GM23338 (cell line): ENCODE measurements at regions not wholly inside any gene's neighbourhood (a gene's known extent, or its start where the extent isn't known, plus 50 kb on each side); places are given as distances from the start of the nearest gene placed in this dataset.
A peak's percentile ranks its signal among the peaks of the same experiment; 100 is the strongest.

Experiments used
- ATAC-seq: fragments of 200-7000 bp; cut with Tn5 transposase; 3 replicates; pipeline ENCODE4 v1.9.1; 2020
- DNase-seq: peaks from one replicate; pipeline ENCODE4 v3.0.0-alpha.2; 2015; ENCODE audit warnings: low spot score
- H2AFZ ChIP-seq: fragments of 200-600 bp; sonication (generic); 2 replicates; pipeline ENCODE4 v1.8.0; 2016; ENCODE audit warnings: antibody characterized with exemption, mild to moderate bottlenecking, moderate library complexity
- H3F3A ChIP-seq: fragments of 200-600 bp; sonication (generic); replicated peaks from 2 replicates; pipeline ENCODE4 v1.8.0; 2017; ENCODE audit warnings: antibody characterized with exemption, mixed run types, low read depth
- H3K27ac ChIP-seq: fragments of 200-600 bp; sonication (generic); 2 replicates; pipeline ENCODE4 v1.6.1; 2016; ENCODE audit warnings: low read depth
- H3K27me3 ChIP-seq: fragments of 200-600 bp; sonication (generic); 2 replicates; pipeline ENCODE4 v1.8.0; 2016; ENCODE audit warnings: mild to moderate bottlenecking, mixed run types, moderate library complexity; ENCODE audit not compliant: insufficient read depth
- H3K36me3 ChIP-seq: fragments of 200-600 bp; sonication (generic); 2 replicates; pipeline ENCODE4 v1.8.0; 2016; ENCODE audit warnings: mild to moderate bottlenecking; ENCODE audit not compliant: insufficient read depth
- H3K4me1 ChIP-seq: fragments of 200-600 bp; sonication (generic); 2 replicates; pipeline ENCODE4 v1.8.0; 2016; ENCODE audit warnings: mild to moderate bottlenecking, moderate library complexity; ENCODE audit not compliant: insufficient read depth
- H3K4me2 ChIP-seq: fragments of 200-600 bp; sonication (generic); 2 replicates; pipeline ENCODE4 v1.7.1; 2017; ENCODE audit warnings: mixed run types
- H3K4me3 ChIP-seq: fragments of 200-600 bp; sonication (generic); 2 replicates; pipeline ENCODE4 v1.6.1; 2016; ENCODE audit warnings: mixed run types
- H3K79me2 ChIP-seq: fragments of 200-600 bp; sonication (generic); replicated peaks from 2 replicates; pipeline ENCODE4 v1.8.0; 2017; ENCODE audit warnings: mild to moderate bottlenecking; ENCODE audit not compliant: insufficient read depth
- H3K9me2 ChIP-seq: fragments of 200-600 bp; sonication (generic); 2 replicates; pipeline ENCODE4 v1.8.0; 2017; ENCODE audit not compliant: insufficient read depth
- H4K20me1 ChIP-seq: fragments of 200-600 bp; sonication (generic); replicated peaks from 2 replicates; pipeline ENCODE4 v1.8.0; 2017; ENCODE audit warnings: mild to moderate bottlenecking; ENCODE audit not compliant: insufficient read depth
- H3K27ac Mint-ChIP-seq: 2 replicates; pipeline ENCODE4 v1.8.0; 2020; ENCODE audit warnings: inconsistent platforms, mild to moderate bottlenecking, moderate library complexity, mixed read lengths
- H3K27me3 Mint-ChIP-seq: 3 replicates; pipeline ENCODE4 v1.8.0; 2022; ENCODE audit warnings: low read depth, mild to moderate bottlenecking, moderate library complexity, mixed read lengths, inconsistent platforms; ENCODE audit not compliant: insufficient read depth, poor library complexity
- H3K36me3 Mint-ChIP-seq: 3 replicates; pipeline ENCODE4 v1.8.0; 2021; ENCODE audit warnings: low read depth, mild to moderate bottlenecking, inconsistent platforms, moderate library complexity, mixed read lengths
- H3K4me1 Mint-ChIP-seq: 3 replicates; pipeline ENCODE4 v1.8.0; 2020; ENCODE audit warnings: mild to moderate bottlenecking, inconsistent platforms, mixed read lengths
- H3K4me3 Mint-ChIP-seq: 3 replicates; pipeline ENCODE4 v1.8.0; 2021; ENCODE audit warnings: moderate library complexity, mild to moderate bottlenecking, inconsistent platforms, mixed read lengths
- H3K9me3 Mint-ChIP-seq: 3 replicates; pipeline ENCODE4 v1.8.0; 2020; ENCODE audit warnings: moderate library complexity, mild to moderate bottlenecking, inconsistent platforms, mixed read lengths
- CREB1 ChIP-seq: fragments of 250-450 bp; sonication (Bioruptor Pico); IDR thresholded peaks from 2 replicates; pipeline ENCODE4 v1.5.0; 2020; ENCODE audit warnings: low read depth, mild to moderate bottlenecking, moderate library complexity
- CTCF ChIP-seq, 2 experiments: fragments of 200-600 bp in 1 of 2; sonication (generic) in 1 of 2; conservative IDR thresholded peaks; 2 replicates each; pipeline versions ENCODE4 v1.5.1 to v1.6.1; 2016 to 2017; ENCODE audit warnings: antibody characterized with exemption in 2 of 2, low read depth in 2 of 2, mild to moderate bottlenecking in 2 of 2, moderate library complexity in 1 of 2
- EZH2 ChIP-seq: fragments of 200-600 bp; sonication (generic); IDR thresholded peaks from one replicate; pipeline ENCODE4 v1.8.0; 2017; ENCODE audit warnings: antibody characterized with exemption, mild to moderate bottlenecking, low read depth; ENCODE audit not compliant: unreplicated experiment
- EZH2phosphoT487 ChIP-seq: fragments of 200-600 bp; sonication (generic); IDR thresholded peaks from one replicate; pipeline ENCODE4 v1.8.1; 2018; ENCODE audit warnings: antibody characterized with exemption; ENCODE audit not compliant: unreplicated experiment
- JUNB ChIP-seq: IDR thresholded peaks from one replicate; pipeline ENCODE4 v1.6.1; 2016; ENCODE audit warnings: antibody characterized with exemption; ENCODE audit not compliant: unreplicated experiment
- POLR2AphosphoS5 ChIP-seq: IDR thresholded peaks from 2 replicates; pipeline ENCODE4 v1.6.1; 2016; ENCODE audit warnings: antibody characterized with exemption, low read depth
- REST ChIP-seq: IDR thresholded peaks from one replicate; pipeline ENCODE4 v1.6.1; 2018; ENCODE audit warnings: antibody characterized with exemption; ENCODE audit not compliant: unreplicated experiment
- ZNF114 ChIP-seq: fragments of 250-450 bp; sonication (Bioruptor Pico); IDR thresholded peaks from 2 replicates; pipeline ENCODE4 v1.5.0; 2020; ENCODE audit warnings: mild to moderate bottlenecking, moderate library complexity
- ZNF331 ChIP-seq: fragments of 250-450 bp; sonication (Bioruptor Pico); IDR thresholded peaks from 2 replicates; pipeline ENCODE4 v1.5.0; 2020; ENCODE audit warnings: low read depth, mild to moderate bottlenecking, moderate library complexity
- ZNF462 ChIP-seq: fragments of 250-450 bp; sonication (Bioruptor Pico); IDR thresholded peaks from 2 replicates; pipeline ENCODE4 v1.5.0; 2020; ENCODE audit warnings: mild to moderate bottlenecking, moderate library complexity

DNA sequence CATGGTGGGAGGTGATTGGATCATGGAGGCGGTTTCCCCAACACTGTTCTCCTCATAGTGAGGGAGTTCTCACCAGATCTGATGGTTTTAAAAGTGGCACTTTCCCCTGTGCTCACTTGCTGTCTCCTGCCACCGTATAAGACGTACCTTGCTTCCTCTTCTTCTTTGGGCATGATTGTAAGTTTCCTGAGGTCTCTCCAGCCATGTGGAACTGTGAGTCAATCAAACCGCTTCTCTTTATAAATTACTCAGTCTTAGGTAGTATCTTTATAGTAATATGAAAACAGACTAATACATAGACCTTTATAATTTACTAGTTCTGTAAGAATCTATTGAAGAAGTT lies 82.5 kb upstream of the PITX2 start:
- Mint-ChIP-seq H3K4me3 (no peak overlapping the region), H3K27me3 (no peaks in the 10 kb centered on the region), H3K4me1 (peaks cover 3% of the 10 kb centered on the region; the same call in 2 of the 3 replicates), H3K27ac (no peak overlapping the region), H3K9me3 (no peaks in the 10 kb centered on the region; the same call in 2 of the 3 replicates), H3K36me3 (no peaks in the 10 kb centered on the region)
- no peaks in the 10 kb centered on the region for H3K27me3 ChIP-seq
- H2AFZ ChIP-seq = peak overlapping the region; percentile 53; the same call in 1 of the 2 replicates
- no peaks in the 10 kb centered on the region for H3K9me2 ChIP-seq
- no peak for ATAC-seq
- H3K27ac ChIP-seq = no peak overlapping the region
- no peak overlapping the region for H3K4me3 ChIP-seq
- TF ChIP-seq EZH2 = no peak
- TF ChIP-seq CTCF (conservative IDR thresholded peaks at IDR 0.05; ENCODE audit: low read depth in 2 of 2) = no peak
- no peak for TF ChIP-seq POLR2AphosphoS5
- TF ChIP-seq ZNF114 (CRISPR knock-in tag) = no peak
- TF ChIP-seq REST = no peak
- TF ChIP-seq ZNF331 (CRISPR knock-in tag) = no peak
- no peak for TF ChIP-seq CREB1
- no peak for TF ChIP-seq JUNB
- no peaks in the 10 kb centered on the region for H3F3A ChIP-seq
- peaks cover 13% of the 10 kb centered on the region for H3K4me1 ChIP-seq
- H4K20me1 ChIP-seq = no peaks in the 10 kb centered on the region
- DNase-seq = no peak
- no peak overlapping the region for H3K4me2 ChIP-seq
- H3K79me2 ChIP-seq = no peaks in the 10 kb centered on the region
- H3K36me3 ChIP-seq = no peaks in the 10 kb centered on the region

DNA sequence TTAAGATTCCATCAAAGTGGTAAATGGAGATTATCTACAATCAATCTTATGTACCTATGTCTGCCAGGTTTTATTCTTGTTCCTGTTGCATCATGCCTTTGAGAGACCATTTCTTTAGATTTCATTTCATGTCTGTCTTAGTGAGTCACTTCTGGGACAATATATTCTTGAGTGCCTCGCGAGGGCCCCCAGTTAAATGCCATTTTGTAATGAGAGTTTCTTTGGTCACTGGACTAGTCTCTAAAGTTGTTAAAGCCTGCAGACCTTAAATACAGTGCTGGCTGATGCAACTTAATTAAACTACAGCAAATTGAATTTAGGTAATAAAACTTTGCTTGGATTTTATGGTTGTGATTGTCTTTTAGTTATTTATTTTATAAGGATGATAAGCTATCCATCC lies 87.2 kb upstream of the PITX2 start:
- Histone ChIP-seq H3K27ac (no peak overlapping the region), H4K20me1 (no peaks in the 10 kb centered on the region), H3K27me3 (no peaks in the 10 kb centered on the region), H3K4me3 (no peak overlapping the region), H3K36me3 (no peaks in the 10 kb centered on the region), H3K9me2 (peaks cover 4% of the 10 kb centered on the region; the same call in 1 of the 2 replicates), H3K79me2 (no peaks in the 10 kb centered on the region), H2AFZ (peak overlapping the region; percentile 20; the same call in 1 of the 2 replicates), H3K4me1 (no peaks in the 10 kb centered on the region), H3F3A (no peaks in the 10 kb centered on the region), H3K4me2 (no peak overlapping the region)
- no peaks in the 10 kb centered on the region for H3K27me3 Mint-ChIP-seq
- no peak for DNase-seq
- H3K4me1 Mint-ChIP-seq = peaks cover 2% of the 10 kb centered on the region; the same call in 1 of the 3 replicates
- no peak for ATAC-seq
- no peak overlapping the region for H3K4me3 Mint-ChIP-seq
- H3K9me3 Mint-ChIP-seq = no peaks in the 10 kb centered on the region; the same call in 2 of the 3 replicates
- 0 out of 2 replicates have a peak overlapping the region, but pooled peaks have one; percentile 54 for H3K27ac Mint-ChIP-seq
- H3K36me3 Mint-ChIP-seq = no peaks in the 10 kb centered on the region
- no peak for TF ChIP-seq ZNF331 (CRISPR knock-in tag)
- TF ChIP-seq ZNF114 (CRISPR knock-in tag) = no peak
- no peak for TF ChIP-seq ZNF462 (CRISPR knock-in tag)
- TF ChIP-seq EZH2phosphoT487 = no peak
- TF ChIP-seq JUNB = no peak
